A673 (cell line): ENCODE measurements at regions not wholly inside any gene's neighbourhood (a gene's known extent, or its start where the extent isn't known, plus 50 kb on each side); places are given as distances from the start of the nearest gene placed in this dataset.

Experiments used
- BruUV-seq: library from RNA; stranded (reverse); fragments of 400-500 nt; replicated peaks from 2 replicates; lab custom pipeline; 2021; lab: Mats Ljungman, UMichigan
- CTCF ChIA-PET: fragments of 300-600 bp; sonication (Branson Sonifier 250); formaldehyde crosslinking; loops from one replicate; lab custom pipeline; 2022; ENCODE audit warnings: antibody characterized with exemption; lab: Charles Lee
- POLR2A ChIA-PET: fragments of 300-600 bp; sonication (Branson Sonifier 250); formaldehyde crosslinking; loops from one replicate; lab custom pipeline; 2022; ENCODE audit warnings: antibody characterized with exemption; ENCODE audit not compliant: low non-redundant PET; lab: Charles Lee
- DNase-seq: peaks from one replicate; pipeline ENCODE4 v3.0.0-alpha.2; 2015; ENCODE audit warnings: low spot score
- H3K27ac ChIP-seq: fragments of 200-600 bp; sonication (generic); 2 replicates; pipeline ENCODE4 v1.5.1; 2016; ENCODE audit warnings: mixed run types, low read depth, mild to moderate bottlenecking, mixed read lengths, antibody characterized with exemption, low read length; ENCODE audit not compliant: poor library complexity, severe bottlenecking
- H3K27me3 ChIP-seq: fragments of 200-600 bp; sonication (generic); replicated peaks from 2 replicates; pipeline ENCODE4 v1.6.1; 2017; ENCODE audit warnings: mixed run types, low read depth, mild to moderate bottlenecking, mixed read lengths, antibody characterized with exemption, low read length; ENCODE audit not compliant: insufficient read depth, poor library complexity
- H3K36me3 ChIP-seq: fragments of 200-600 bp; sonication (generic); 2 replicates; pipeline ENCODE4 v1.6.1; 2016; ENCODE audit warnings: mixed run types, mild to moderate bottlenecking, mixed read lengths, antibody characterized with exemption, low read length; ENCODE audit not compliant: insufficient read depth, poor library complexity, severe bottlenecking
- H3K4me1 ChIP-seq: fragments of 200-600 bp; sonication (generic); 2 replicates; pipeline ENCODE4 v1.6.1; 2017; ENCODE audit warnings: mixed run types, mild to moderate bottlenecking, mixed read lengths, antibody characterized with exemption, low read length; ENCODE audit not compliant: insufficient read depth, poor library complexity, severe bottlenecking
- H3K4me3 ChIP-seq: fragments of 200-600 bp; sonication (generic); 2 replicates; pipeline ENCODE4 v1.5.1; 2016; ENCODE audit warnings: low read depth, mixed run types, mild to moderate bottlenecking, mixed read lengths, low read length; ENCODE audit not compliant: poor library complexity, severe bottlenecking
- H3K9me3 ChIP-seq: fragments of 200-600 bp; sonication (generic); 2 replicates; pipeline ENCODE4 v1.6.1; 2016; ENCODE audit warnings: mixed run types, low read depth, mild to moderate bottlenecking, mixed read lengths, antibody characterized with exemption, low read length; ENCODE audit not compliant: poor library complexity, severe bottlenecking
- CTCF ChIP-seq: fragments of 300-800, 200-600 bp; sonication (generic); conservative IDR thresholded peaks from 2 replicates; pipeline ENCODE4 v1.5.1; 2017; ENCODE audit warnings: low read depth, mild to moderate bottlenecking, antibody characterized with exemption, low read length, moderate library complexity, mixed read lengths
- EZH2 ChIP-seq: fragments of 200-600 bp; sonication (generic); IDR thresholded peaks from 2 replicates; pipeline ENCODE4 v1.6.1; 2017; ENCODE audit warnings: borderline replicate concordance, low read depth, mild to moderate bottlenecking, mixed read lengths, antibody characterized with exemption, low read length; ENCODE audit not compliant: poor library complexity, severe bottlenecking
- intact Hi-C: fragments of 100-400 bp; cut with micrococcal nuclease; formaldehyde crosslinking; loops from one replicate; pipeline ENCODE4 v1.10.0; 2022; ENCODE audit not compliant: unreplicated experiment

DNA sequence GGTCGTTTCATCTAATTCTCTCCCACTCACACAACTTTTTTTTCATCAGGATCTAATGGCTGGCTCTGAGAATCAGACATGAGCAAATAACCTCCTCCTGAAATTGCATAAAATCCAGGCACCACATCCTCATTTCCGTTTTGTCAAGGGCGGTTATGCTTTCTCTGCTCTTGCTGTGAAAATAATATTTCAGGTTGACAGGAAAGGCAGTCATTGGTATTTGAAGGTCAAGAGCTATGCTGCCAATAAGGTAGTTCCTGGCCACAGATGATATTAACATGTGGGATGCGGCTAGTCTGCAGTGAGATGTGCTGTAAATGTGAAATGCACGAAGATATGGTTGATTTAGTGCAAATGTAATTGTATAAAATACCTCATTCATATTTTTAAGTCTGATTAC lies 870.2 kb upstream of the TMEM132C start:
- no TSS peak for BruUV-seq
- intact Hi-C loops: no loop called here
- DNase-seq: no peak
- Histone ChIP-seq H3K27me3 (no peaks in the 10 kb centered on the region), H3K4me1 (no peaks in the 10 kb centered on the region), H3K36me3 (no peaks in the 10 kb centered on the region), H3K4me3 (no peak overlapping the region), H3K27ac (no peak overlapping the region), H3K9me3 (no peaks in the 10 kb centered on the region)
- ChIA-PET POLR2A (no interaction called here), CTCF (no interaction called here)
- TF ChIP-seq CTCF (no peak), EZH2 (no peak)

DNA sequence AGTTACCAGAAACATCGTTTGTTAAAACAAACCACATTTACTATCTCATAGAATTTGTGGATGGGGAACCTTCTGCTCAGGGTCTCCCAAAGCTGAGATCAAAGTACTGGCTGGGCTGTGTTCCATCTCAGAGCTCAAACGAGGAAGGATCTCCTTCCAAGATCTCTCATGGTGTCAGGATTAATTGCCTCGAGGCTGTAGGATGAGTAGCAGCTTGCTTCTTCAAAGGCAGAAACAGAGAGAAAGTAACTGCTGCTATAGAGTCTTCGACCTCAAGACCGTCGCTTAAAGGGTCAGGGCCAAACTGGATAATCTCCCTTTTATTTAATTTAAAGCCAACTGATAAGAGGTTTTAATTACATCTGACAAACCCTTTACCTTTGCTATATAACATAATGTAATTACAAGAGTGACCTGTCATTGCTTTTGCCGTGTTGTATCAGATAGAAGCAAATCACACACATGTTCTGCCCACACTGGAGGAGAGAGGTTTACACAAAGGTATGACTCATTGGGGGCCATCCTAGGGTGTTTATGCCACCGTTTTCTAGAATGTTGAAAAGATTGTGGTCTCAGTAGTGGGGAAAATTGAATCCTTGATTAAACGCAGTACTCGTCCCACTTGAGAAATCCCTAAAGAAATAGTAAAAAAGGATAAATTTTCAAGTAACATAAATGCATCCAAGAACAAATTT lies 868.8 kb upstream of the TMEM132C start:
- Histone ChIP-seq H3K9me3 (no peaks in the 10 kb centered on the region), H3K36me3 (no peaks in the 10 kb centered on the region), H3K27ac (no peak overlapping the region), H3K4me3 (no peak overlapping the region), H3K4me1 (no peaks in the 10 kb centered on the region), H3K27me3 (no peaks in the 10 kb centered on the region)
- CTCF ChIA-PET: no interaction called here
- TF ChIP-seq CTCF (no peak), EZH2 (no peak)
- BruUV-seq: no TSS peak
- intact Hi-C loops: no loop called here
- POLR2A ChIA-PET: no interaction called here
- DNase-seq: no peak

DNA sequence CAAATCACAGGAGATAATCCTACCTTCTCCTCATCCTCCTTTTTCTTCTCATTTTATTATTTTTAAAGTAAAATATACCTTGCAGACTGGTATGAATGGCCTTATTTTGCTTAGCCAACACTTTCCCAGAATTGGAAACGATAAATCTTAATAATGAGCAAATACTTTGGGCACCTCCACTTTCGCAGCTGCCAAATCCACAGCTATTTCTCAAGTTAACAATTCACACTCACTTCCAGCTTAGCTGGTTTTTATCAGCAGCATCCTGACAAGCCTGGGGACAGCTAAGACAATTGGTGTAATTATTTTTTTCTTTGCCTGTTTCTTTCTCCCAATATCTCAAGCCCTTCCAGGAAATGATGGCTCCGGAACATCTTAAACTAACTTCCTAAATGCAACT lies 867.5 kb upstream of the TMEM132C start:
- intact Hi-C loops: no loop called here
- DNase-seq: no peak
- CTCF ChIA-PET: no interaction called here
- Histone ChIP-seq H3K27ac (no peak overlapping the region), H3K4me1 (no peaks in the 10 kb centered on the region), H3K27me3 (no peaks in the 10 kb centered on the region), H3K9me3 (no peaks in the 10 kb centered on the region), H3K4me3 (no peak overlapping the region), H3K36me3 (no peaks in the 10 kb centered on the region)
- TF ChIP-seq CTCF (no peak), EZH2 (no peak)
- POLR2A ChIA-PET: no interaction called here
- BruUV-seq: no TSS peak
